ENCODE measurements at regions not wholly inside any gene's neighbourhood (a gene's known extent, or its start where the extent isn't known, plus 50 kb on each side); places are given as distances from the start of the nearest gene placed in this dataset.
"Not testable (repeated sequence)": the region's sequence is repeated elsewhere in the genome, so short reads cannot be mapped to it uniquely, and the experiment has no call there.

DNA sequence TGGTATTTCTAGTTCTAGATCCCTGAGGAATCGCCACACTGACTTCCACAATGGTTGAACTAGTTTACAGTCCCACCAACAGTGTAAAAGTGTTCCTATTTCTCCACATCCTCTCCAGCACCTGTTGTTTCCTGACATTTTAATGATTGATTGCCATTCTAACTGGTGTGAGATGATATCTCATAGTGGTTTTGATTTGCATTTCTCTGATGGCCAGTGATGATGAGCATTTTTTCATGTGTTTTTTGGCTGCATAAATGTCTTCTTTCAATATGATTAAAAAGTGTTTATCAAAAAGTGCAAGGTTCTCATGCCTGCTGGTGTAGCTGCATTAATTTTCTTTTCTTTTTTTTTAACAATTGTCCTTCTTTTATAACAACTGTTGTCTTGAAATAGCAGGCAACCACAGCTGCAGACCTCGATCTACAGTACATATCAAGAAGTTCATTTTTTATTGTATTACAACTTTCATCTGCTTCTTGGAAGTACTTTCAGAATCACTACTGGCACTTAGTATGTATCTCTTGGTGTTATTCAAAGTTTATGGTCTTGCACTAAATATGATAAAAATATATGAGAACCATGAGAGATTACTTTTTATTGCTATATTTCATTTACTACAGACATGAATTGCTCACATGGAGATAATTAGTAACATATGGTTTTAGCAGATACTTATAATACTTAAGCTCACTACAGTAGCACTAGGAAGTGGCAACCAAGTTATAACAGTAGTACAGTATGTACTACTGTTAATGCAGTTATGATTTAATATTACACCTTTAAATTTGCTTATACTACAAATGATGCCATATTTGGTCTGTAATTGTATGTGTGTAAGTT is 358.0 kb downstream of the ETV1 start:
- not testable (repeated sequence) for DNase-seq

- DNase-seq: no peak
Observed at GRCh38 chr7:13633857-13634256, 355.6 kb downstream of the ETV1 start.

- DNase-seq: no peak
Observed at GRCh38 chr7:13639396-13639795, 350.1 kb downstream of the ETV1 start.

DNA sequence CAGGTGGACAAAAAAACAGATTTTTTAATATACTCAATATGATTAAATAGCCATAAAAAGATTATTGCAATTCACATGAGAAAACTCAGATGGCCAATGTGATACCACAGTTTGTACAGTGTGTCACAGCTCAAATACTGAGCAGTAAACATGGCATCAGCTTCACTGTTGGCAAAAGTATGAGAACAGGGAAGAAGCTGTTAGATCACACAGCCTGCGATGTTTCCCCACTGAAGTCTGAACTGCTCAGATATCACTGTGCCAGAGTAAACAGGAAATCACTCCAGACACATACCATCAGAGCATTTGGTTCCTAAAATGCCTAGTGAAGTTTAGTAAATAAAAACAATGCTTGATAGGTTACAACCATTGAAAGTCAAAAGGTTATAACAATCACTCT is 347.8 kb downstream of the ETV1 start:
- no peak for DNase-seq

DNA sequence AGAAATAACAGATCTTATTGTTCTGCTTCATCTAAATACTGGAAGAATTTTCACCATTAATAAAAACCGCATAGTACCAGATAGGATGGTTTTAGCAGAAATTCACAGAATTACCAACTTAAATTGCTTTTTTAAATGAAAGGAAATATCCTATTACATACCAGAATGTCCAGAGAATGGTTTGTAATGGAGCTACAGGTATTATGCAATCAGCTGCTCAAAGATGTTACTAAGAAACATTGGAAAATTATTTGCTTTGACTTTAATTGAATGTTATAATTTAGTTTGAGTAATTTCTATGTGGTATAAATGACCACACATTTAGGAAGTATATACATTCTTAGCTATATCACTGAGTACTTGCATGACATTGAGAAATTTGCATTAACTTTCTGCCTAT is 338.3 kb downstream of the ETV1 start:
- no peak for DNase-seq

GRCh38 chr7:13656330-13656729 is 333.1 kb downstream of the ETV1 start:
- DNase-seq: no peak

DNA sequence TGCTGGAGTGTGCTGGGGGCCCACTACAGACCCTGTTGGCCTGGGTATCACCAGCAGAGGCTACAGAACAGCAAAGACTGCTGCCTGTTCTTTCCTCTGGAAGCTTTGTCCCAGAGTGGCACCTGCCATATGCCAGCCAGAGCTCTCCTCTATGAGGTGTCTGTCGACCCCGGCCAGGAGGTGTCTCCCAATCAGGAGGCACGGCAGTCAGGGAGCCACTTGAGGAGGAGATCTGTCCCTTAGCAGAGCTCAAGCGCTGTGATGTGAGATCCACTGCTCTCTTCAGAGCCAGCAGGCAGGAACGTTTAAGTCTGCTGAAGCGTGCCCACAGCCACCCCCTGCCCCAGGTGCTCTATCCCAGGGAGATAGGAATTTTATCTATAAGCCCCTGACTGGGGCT is 316.2 kb downstream of the ETV1 start:
- no peak for DNase-seq

- no peak for DNase-seq
Observed at GRCh38 chr7:13682626-13683025, 306.8 kb downstream of the ETV1 start.

DNA sequence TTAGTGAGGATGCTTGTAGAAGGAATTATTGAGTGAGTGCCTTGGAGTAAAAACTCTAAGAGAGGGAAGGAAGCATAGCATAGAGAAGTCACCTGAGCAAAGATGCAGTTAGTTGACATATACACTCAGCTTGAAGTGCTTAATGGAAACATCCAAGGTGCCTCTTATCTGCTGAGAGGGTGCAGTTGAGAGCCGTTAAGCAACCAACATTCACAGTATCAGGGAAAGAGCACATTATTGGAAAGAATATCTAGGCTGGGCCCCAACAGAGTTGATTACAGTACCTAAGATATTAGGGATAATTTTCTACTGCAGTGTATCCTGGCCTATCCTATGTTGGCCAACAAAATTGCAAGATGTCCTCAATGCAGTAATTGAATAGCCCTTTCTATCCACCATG is 302.0 kb downstream of the ETV1 start:
- no peak for DNase-seq

DNA sequence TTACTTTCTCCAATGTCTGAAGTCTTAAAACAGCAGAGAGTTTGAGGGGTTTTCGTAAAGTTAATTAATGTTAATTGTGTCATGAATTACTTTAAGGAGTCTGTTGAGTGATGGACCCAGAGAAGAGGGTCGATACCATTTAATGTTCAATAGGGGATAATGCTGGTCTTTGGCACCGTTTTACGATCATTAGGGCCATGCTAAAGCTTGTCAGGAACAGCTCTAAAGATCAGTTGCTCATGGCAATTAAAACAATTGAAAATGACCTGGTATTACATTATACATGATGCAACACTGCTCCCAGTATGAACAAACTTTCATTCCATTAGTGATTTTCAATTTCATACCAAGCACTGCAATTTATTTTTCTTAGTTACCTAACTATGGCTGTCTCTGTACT is 296.9 kb downstream of the ETV1 start:
- DNase-seq: no peak

DNA sequence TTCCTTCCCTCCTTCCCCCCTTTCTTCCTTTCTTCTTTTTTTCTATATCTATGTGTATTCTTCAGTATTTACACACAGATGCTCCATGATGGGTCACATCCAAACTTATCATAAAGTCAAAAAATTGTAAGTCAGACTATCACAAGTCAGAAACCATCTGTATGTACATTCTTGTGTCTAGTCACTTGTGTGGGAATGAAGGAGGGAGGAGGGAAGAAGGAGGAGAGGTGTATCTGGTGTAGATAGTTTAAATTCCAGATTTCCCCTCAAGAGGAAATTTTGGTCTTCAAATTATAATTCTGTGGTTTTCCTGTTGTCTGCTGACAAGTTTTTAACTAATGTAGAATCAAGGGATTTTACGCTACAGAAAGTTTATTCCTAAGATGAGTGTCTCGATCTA is 287.2 kb downstream of the ETV1 start:
- no peak for DNase-seq

DNA sequence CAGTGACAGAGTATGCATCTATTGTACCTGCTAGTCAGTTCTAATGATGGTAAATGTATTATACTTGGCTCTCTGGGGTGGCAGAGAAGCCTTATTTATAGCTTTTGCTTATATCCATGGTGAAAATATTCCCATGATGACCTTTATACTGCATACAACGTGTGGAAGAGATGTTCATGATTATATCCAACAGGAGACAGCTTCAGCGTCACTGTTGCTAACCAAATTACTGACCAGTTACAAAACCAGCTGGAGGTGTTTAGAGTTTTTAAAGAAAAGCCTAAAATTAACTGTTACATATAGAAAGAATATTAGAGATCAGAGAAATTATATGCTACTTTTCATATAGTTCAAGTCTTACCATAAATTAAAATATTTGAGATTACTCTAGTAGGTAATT is 280.8 kb downstream of the ETV1 start:
- DNase-seq: no peak

- no peak for DNase-seq
Observed at GRCh38 chr7:13713092-13713491, 276.4 kb downstream of the ETV1 start.

GRCh38 chr7:13715534-13715933 is 273.9 kb downstream of the ETV1 start:
- no peak for DNase-seq

GRCh38 chr7:13717031-13717430 is 272.4 kb downstream of the ETV1 start:
- no peak for DNase-seq

GRCh38 chr7:13724191-13724976 is 265.1 kb downstream of the ETV1 start:
- DNase-seq: no peak

GRCh38 chr7:13724977-13725566 is 264.4 kb downstream of the ETV1 start:
- DNase-seq: no peak

DNA sequence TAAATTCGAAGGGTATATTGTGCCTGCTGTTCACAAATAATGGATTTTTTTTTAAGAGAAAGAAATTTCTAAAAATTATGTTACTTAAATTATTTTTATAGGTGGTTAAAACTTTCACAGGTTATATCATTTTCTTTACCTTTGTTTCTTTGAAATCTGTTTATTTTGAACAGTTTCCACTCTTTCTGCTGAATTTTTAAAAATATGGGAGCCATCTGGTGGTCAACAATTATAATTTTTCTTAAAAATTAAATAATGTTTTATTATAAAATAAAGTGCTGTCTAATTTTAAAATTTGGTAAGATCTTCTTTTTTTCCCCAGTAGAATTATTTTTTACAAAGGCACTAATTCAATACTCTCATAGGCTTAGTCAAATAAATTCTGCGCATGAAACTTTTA is 263.9 kb downstream of the ETV1 start:
- DNase-seq: no peak

DNA sequence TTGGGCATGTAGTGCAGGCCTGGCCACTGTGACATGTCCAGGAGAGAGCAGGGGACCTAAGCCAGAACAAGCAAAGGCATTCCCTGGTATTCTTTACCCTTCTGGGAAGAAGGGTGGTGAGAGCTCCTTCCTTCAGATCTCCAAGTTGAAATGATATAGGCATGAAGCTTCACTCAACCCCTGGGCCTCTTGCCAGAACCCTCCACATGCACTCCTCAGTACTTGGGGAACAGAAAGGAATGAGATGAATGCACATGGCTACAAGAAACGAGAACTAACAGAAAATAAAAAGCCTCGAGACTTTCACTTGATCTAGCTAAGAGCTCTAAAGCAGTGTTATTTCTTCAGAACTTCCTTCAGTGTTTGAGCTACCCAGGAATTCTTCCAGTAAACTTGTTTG is 262.2 kb downstream of the ETV1 start:
- DNase-seq: no peak

GRCh38 chr7:13727751-13728150 is 261.7 kb downstream of the ETV1 start:
- no peak for DNase-seq

- DNase-seq: not testable (repeated sequence)
Observed at GRCh38 chr7:13728430-13728829, 261.0 kb downstream of the ETV1 start.

DNA sequence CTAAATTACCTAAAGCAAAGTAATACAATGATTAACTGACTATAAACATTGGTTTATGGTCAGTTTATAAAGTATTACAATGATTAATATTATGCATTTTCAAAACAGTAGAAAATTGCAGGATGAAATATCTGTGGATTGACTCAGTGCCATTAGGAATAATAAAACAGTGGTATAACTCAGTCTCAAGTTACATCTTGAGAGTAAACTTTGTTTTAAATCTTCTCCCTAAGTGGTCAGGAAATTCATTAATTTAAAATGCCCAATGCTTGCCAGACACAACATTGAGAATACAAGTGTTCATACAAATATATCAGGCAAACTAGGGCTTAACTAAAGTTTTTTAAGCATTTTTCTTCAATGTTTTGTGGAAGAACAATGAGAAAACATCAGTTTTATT is 257.8 kb downstream of the ETV1 start:
- no peak for DNase-seq

- DNase-seq: no peak
Observed at GRCh38 chr7:13737563-13737962, 251.9 kb downstream of the ETV1 start.

DNA sequence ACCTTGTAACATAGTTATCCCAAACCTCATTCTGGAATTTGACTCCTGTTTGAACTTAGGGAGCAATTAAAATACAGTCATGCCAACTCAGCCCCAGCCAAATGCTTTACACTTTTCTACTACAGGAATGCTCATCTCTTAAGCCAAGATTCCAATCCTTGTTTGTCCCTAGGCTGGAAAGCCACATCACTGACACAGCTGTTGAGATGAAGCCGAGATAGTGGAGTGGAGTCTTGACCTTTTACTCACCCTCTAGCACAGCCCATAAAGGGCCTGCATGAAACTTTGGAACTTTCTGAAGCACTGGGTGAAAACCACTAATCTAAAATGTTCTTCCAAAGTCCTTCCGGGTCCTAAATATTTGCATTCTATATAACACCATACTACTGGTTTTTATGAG is 247.3 kb downstream of the ETV1 start:
- no peak for DNase-seq
